ENCODE measurements at regions not wholly inside any gene's neighbourhood (a gene's known extent, or its start where the extent isn't known, plus 50 kb on each side); places are given as distances from the start of the nearest gene placed in this dataset.

DNA sequence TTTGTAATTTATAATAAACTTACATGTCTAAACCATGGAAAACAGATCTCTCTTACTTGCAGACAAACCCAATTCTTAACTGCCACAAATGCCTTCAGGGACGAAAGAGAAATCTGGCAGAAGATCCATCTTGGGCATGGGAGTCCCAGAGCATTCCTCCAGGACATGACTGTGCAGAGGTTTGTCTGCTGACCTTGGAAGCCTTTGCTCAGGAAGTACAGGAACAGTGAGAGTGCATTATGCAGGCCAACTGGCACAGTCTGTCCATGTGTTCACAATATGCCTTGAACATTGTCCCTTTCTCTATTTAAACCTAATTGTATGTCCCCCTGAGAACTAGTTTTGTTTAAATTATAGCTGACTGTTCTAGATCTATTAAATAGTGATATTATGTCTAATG lies 467.1 kb downstream of the ATP23 start:
- Mint-ChIP-seq H3K4me3 (no peak overlapping the region), H3K4me1 (peaks cover 5 to 16% of the 10 kb centered on the region in 2 donors), H3K9me3 (peaks cover 4 to 10% of the 10 kb centered on the region in 2 donors), H3K27me3 (ENCODE audit: low read depth in 2 of 2) (no peaks in the 10 kb centered on the region), H3K27ac (no peak overlapping the region), H3K36me3 (no peaks in the 10 kb centered on the region)
- no peak for DNase-seq
- Histone ChIP-seq H3K27me3 (ENCODE audit: control insufficient read depth, insufficient read depth, low read length) (no peaks in the 10 kb centered on the region), H3K9me3 (ENCODE audit: control insufficient read depth, insufficient read depth, low read length) (no peaks in the 10 kb centered on the region), H3K36me3 (ENCODE audit: control insufficient read depth, insufficient read depth, low read length) (no peaks in the 10 kb centered on the region), H3K4me3 (ENCODE audit: low read length) (no peak overlapping the region), H3K27ac (ENCODE audit: low read length) (no peak overlapping the region), H3K4me1 (ENCODE audit: control insufficient read depth, insufficient read depth, low read length) (no peaks in the 10 kb centered on the region)
- no peak for ATAC-seq
- TF ChIP-seq, protein P1, sequence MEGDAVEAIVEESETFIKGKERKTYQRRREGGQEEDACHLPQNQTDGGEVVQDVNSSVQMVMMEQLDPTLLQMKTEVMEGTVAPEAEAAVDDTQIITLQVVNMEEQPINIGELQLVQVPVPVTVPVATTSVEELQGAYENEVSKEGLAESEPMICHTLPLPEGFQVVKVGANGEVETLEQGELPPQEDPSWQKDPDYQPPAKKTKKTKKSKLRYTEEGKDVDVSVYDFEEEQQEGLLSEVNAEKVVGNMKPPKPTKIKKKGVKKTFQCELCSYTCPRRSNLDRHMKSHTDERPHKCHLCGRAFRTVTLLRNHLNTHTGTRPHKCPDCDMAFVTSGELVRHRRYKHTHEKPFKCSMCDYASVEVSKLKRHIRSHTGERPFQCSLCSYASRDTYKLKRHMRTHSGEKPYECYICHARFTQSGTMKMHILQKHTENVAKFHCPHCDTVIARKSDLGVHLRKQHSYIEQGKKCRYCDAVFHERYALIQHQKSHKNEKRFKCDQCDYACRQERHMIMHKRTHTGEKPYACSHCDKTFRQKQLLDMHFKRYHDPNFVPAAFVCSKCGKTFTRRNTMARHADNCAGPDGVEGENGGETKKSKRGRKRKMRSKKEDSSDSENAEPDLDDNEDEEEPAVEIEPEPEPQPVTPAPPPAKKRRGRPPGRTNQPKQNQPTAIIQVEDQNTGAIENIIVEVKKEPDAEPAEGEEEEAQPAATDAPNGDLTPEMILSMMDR (IDR thresholded peaks at IDR 0.05): no peak
- intact Hi-C loops (cut with micrococcal nuclease): no loop called here
- 62% methylated on average over 1 of the region's 1 CpG for WGBS (ENCODE audit: insufficient coverage)

DNA sequence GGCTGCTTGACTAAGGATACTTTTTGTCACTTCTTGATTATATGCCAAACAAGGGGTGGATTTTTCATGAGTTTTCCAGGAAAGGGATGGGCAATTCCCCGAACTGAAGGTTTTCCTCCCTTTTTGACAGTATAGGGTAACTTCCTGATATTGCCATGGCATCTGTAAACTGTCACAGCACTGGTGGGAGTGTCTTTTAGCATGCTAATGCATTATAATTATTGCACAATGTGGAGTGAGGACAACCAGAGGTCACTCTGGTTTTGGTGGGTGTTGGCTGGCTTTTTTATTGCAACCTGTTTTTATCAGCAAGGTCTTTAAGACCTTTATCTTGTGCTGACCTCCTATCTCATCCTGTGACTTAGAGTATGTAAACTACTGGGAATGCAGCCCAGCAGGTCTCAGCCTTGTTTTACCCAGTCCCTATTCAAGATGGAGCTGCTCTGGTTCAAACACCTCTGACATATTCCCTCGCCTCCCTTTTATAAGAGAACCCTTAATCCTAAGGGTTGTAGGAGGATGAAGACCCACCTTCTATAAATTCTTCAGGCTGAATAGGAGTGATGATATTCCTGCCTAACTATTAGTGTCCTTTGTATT lies 471.2 kb downstream of the ATP23 start:
- intact Hi-C loops (cut with micrococcal nuclease): no loop called here
- ATAC-seq (no peak), DNase-seq (no peak)
- WGBS (ENCODE audit: insufficient coverage): 29% methylated on average over 1 of the region's 2 CpGs
- Histone ChIP-seq H3K4me3 (ENCODE audit: low read length) (no peak overlapping the region), H3K9me3 (ENCODE audit: control insufficient read depth, insufficient read depth, low read length) (no peaks in the 10 kb centered on the region), H3K4me1 (ENCODE audit: control insufficient read depth, insufficient read depth, low read length) (no peaks in the 10 kb centered on the region), H3K27me3 (ENCODE audit: control insufficient read depth, insufficient read depth, low read length) (no peaks in the 10 kb centered on the region), H3K27ac (ENCODE audit: low read length) (no peak overlapping the region), H3K36me3 (ENCODE audit: control insufficient read depth, insufficient read depth, low read length) (no peaks in the 10 kb centered on the region)
- no peaks in the 10 kb centered on the region for H3K27me3 Mint-ChIP-seq (ENCODE audit: low read depth in 2 of 2)
- TF ChIP-seq, protein P1 (IDR thresholded peaks at IDR 0.05): no peak
- no peak overlapping the region for H3K4me3 Mint-ChIP-seq
- no peak overlapping the region for H3K27ac Mint-ChIP-seq
- no peaks in the 10 kb centered on the region for H3K4me1 Mint-ChIP-seq
- no peaks in the 10 kb centered on the region for H3K36me3 Mint-ChIP-seq
- H3K9me3 Mint-ChIP-seq: peaks cover 0 to 4% of the 10 kb centered on the region in 2 donors

DNA sequence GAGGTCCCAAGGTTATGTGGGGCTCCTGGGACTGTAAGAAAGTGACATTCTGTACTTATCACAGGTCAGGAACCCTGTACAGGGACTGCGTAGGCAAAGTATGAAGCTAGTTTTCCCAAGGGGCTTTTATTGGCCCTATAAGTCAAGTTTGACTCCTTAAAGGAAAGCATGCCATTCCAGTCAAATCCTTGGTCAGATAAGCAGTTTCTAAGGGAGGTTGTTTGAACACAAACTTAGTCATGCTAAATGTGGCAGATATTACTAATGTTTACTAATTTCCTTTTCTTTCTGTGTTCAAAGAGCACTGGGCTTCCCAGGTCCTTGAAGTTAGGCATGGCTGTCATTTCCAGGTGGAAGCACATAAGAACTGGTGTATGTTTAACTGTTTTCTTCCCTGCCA lies 472.4 kb downstream of the ATP23 start:
- TF ChIP-seq, protein P1 (IDR thresholded peaks at IDR 0.05): no peak
- Mint-ChIP-seq H3K9me3 (peaks cover 0 to 4% of the 10 kb centered on the region in 2 donors), H3K4me1 (no peaks in the 10 kb centered on the region), H3K27ac (no peak overlapping the region), H3K36me3 (no peaks in the 10 kb centered on the region), H3K4me3 (no peak overlapping the region), H3K27me3 (ENCODE audit: low read depth in 2 of 2) (no peaks in the 10 kb centered on the region)
- no peaks in the 10 kb centered on the region for H3K27me3 ChIP-seq (ENCODE audit: control insufficient read depth, insufficient read depth, low read length)
- H3K4me1 ChIP-seq (ENCODE audit: control insufficient read depth, insufficient read depth, low read length): no peaks in the 10 kb centered on the region
- intact Hi-C loops (cut with micrococcal nuclease): no loop called here
- no peaks in the 10 kb centered on the region for H3K9me3 ChIP-seq (ENCODE audit: control insufficient read depth, insufficient read depth, low read length)
- no peak overlapping the region for H3K27ac ChIP-seq (ENCODE audit: low read length)
- no peak for ATAC-seq
- no peaks in the 10 kb centered on the region for H3K36me3 ChIP-seq (ENCODE audit: control insufficient read depth, insufficient read depth, low read length)
- H3K4me3 ChIP-seq (ENCODE audit: low read length): no peak overlapping the region
- no peak for DNase-seq
- 89% methylated on average over 1 of the region's 1 CpG for WGBS (ENCODE audit: insufficient coverage)

DNA sequence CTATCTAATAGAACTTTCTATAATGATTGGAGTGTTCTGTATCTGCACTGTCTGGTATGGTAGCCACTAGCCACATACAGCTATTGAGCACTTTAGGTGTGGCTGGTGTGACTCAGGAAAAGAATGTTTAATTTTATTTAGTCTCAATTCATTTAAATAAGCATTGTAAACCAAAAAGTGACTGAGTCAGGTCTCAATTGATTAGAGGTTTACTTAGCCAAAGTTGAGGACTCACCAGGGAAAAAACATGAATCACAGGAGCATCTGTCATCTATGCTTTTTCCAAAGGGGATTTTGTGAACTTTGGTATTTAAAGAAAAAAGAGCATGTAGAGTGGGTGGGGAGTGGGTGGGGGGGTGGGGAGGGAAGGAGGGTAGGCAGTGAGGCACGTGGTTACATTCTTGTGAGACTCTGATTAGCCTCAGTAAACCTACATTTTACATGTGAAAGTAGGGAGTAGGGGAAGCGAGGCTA lies 473.1 kb downstream of the ATP23 start:
- no peak overlapping the region for H3K27ac Mint-ChIP-seq
- peaks cover 0 to 4% of the 10 kb centered on the region in 2 donors for H3K9me3 Mint-ChIP-seq
- Histone ChIP-seq H3K4me3 (ENCODE audit: low read length) (no peak overlapping the region), H3K27me3 (ENCODE audit: control insufficient read depth, insufficient read depth, low read length) (no peaks in the 10 kb centered on the region), H3K27ac (ENCODE audit: low read length) (no peak overlapping the region), H3K36me3 (ENCODE audit: control insufficient read depth, insufficient read depth, low read length) (no peaks in the 10 kb centered on the region), H3K4me1 (ENCODE audit: control insufficient read depth, insufficient read depth, low read length) (no peaks in the 10 kb centered on the region), H3K9me3 (ENCODE audit: control insufficient read depth, insufficient read depth, low read length) (no peaks in the 10 kb centered on the region)
- H3K4me3 Mint-ChIP-seq: no peak overlapping the region
- no peaks in the 10 kb centered on the region for H3K27me3 Mint-ChIP-seq (ENCODE audit: low read depth in 2 of 2)
- no peak for DNase-seq
- no peaks in the 10 kb centered on the region for H3K4me1 Mint-ChIP-seq
- ATAC-seq: no peak
- WGBS (ENCODE audit: insufficient coverage): 50% methylated on average over 1 of the region's 2 CpGs
- TF ChIP-seq, protein P1 (IDR thresholded peaks at IDR 0.05): no peak
- intact Hi-C loops (cut with micrococcal nuclease): no loop called here
- H3K36me3 Mint-ChIP-seq: no peaks in the 10 kb centered on the region

Data from natural killer cell (primary cell).